22Rv1 (cell line): ENCODE measurements at regions not wholly inside any gene's neighbourhood (a gene's known extent, or its start where the extent isn't known, plus 50 kb on each side); places are given as distances from the start of the nearest gene placed in this dataset.

Source experiments
- H3K27ac ChIP-seq: fragments of 450-650 bp; 2 replicates; pipeline ENCODE4 v1.5.1; 2017
- ZFX ChIP-seq: fragments of 450-650 bp; IDR thresholded peaks from 2 replicates; pipeline ENCODE4 v1.6.1; 2017; ENCODE audit warnings: antibody characterized with exemption, borderline replicate concordance
- TF ChIP-seq, protein P1 (sequence below): fragments of 450-650 bp; IDR thresholded peaks from 2 replicates; pipeline ENCODE4 v1.5.1; 2017; ENCODE audit warnings: mild to moderate bottlenecking

DNA sequence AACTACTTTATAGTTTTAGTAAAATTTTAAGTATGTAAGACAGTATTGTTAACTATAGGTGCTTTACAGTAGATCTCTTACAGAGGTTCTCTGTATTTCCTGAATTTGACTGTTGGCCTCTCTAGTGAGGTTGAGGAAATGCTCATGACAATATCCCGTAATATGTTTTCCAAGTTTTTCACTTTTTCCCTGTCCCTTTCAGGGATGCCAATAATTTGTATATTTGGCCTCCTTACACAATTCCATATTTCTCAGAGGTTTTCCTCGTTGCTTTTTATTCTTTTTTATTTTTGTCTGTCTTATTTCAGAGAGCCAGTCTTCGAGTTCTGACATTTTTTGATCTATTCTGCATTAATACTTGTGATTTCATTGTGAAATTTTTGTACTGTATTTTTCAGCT, 233.7 kb upstream of the PDE3A start:
- TF ChIP-seq, protein P1, sequence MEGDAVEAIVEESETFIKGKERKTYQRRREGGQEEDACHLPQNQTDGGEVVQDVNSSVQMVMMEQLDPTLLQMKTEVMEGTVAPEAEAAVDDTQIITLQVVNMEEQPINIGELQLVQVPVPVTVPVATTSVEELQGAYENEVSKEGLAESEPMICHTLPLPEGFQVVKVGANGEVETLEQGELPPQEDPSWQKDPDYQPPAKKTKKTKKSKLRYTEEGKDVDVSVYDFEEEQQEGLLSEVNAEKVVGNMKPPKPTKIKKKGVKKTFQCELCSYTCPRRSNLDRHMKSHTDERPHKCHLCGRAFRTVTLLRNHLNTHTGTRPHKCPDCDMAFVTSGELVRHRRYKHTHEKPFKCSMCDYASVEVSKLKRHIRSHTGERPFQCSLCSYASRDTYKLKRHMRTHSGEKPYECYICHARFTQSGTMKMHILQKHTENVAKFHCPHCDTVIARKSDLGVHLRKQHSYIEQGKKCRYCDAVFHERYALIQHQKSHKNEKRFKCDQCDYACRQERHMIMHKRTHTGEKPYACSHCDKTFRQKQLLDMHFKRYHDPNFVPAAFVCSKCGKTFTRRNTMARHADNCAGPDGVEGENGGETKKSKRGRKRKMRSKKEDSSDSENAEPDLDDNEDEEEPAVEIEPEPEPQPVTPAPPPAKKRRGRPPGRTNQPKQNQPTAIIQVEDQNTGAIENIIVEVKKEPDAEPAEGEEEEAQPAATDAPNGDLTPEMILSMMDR = no peak
- no peak for TF ChIP-seq ZFX
- H3K27ac ChIP-seq = no peak overlapping the region

DNA sequence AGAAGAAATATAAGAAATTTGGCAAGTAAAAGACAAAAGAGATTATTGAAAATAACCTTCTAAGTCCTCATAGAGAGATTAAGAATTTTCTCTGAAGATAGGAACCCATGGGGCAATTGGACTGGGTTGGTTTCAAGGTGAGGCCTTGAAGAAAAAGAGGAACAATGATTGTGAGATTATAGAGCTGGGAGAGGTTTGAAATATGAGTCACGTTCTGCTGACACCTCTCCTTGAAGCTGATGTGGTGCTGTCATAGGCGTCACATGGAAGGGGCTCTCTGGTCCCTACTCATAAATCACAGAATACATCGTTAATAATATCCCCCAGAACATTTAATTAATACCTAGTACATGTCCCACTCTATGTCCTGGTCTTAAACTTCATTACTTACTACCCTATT, 227.6 kb upstream of the PDE3A start:
- H3K27ac ChIP-seq = no peak overlapping the region
- TF ChIP-seq, protein P1 = no peak
- TF ChIP-seq ZFX = no peak

DNA sequence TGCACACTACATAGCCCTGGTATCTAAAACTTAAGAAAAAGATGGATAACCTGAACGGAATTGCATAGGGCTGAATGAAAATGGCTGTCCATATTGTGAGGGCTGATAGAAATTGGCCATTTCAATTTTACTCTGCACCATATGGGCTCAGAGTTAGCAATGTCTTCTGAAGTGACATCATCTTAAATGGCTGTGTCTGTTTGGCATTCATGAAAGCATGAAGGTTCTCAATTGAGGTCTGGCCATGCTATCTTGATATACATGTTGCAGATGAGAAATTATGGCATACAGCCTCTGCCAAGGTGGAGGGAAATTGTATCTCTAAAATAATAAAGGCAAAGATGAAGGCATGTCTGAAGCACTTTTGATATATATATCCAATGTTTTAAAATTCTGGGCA, 226.0 kb upstream of the PDE3A start:
- H3K27ac ChIP-seq = no peak overlapping the region
- TF ChIP-seq, protein P1 = no peak
- no peak for TF ChIP-seq ZFX

DNA sequence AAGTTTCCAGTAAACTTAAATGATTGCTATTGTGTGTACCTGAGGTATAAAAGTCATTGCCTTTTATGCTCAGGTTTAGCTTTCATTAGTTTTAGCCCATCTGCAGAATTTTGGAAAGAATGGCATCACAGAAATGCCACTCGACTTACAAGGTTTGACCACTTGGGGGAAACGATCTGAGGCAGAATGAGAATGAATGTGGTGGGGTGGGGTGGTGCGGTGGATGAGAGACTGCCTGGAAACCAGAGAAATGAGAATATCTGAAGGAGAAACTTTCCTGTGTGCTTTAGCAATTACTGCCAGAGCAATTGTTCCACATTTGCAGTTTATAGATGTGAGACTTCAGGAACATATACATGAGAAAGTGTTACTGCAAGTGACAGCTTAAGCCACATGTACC, 225.4 kb upstream of the PDE3A start:
- TF ChIP-seq ZFX = no peak
- TF ChIP-seq, protein P1 = no peak
- no peak overlapping the region for H3K27ac ChIP-seq

DNA sequence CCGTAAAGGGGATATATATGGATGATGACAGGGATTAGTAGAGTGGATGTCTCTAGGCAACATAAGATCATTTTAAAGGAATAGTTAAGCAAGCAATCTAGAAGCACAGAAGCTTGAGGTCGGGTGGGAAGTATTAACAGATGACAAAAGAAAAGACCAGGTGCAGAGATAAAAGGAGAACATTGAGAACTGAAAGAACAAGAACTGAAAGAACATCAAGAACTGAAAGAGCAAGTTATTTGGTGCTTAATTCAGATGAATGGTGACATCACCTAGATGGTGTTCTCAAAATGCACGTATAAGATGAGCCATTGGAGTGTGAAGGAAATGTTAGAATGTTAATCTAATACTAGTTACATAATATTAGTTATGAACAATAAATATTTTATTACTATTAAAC, 224.0 kb upstream of the PDE3A start:
- H3K27ac ChIP-seq = no peak overlapping the region
- no peak for TF ChIP-seq ZFX
- TF ChIP-seq, protein P1 = no peak

DNA sequence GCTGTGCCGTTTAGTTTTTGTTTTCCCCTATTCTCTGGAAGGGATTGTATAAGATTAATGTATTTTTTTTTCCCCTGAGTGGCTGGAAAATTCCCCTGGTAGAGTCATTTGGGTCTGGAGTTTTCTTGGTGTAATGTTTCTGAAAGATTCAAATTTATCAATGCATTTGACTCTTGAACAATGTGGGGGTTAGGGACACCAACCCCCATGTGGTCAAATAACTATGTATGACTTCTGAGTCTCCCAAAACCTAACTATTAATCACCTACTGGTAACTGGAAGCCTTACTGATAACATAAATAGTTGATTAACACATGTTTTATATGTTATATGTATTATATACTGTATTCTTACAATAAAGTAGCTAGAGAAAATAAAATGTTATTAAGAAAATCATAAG, 220.1 kb upstream of the PDE3A start:
- TF ChIP-seq, protein P1 = no peak
- TF ChIP-seq ZFX = no peak
- no peak overlapping the region for H3K27ac ChIP-seq

DNA sequence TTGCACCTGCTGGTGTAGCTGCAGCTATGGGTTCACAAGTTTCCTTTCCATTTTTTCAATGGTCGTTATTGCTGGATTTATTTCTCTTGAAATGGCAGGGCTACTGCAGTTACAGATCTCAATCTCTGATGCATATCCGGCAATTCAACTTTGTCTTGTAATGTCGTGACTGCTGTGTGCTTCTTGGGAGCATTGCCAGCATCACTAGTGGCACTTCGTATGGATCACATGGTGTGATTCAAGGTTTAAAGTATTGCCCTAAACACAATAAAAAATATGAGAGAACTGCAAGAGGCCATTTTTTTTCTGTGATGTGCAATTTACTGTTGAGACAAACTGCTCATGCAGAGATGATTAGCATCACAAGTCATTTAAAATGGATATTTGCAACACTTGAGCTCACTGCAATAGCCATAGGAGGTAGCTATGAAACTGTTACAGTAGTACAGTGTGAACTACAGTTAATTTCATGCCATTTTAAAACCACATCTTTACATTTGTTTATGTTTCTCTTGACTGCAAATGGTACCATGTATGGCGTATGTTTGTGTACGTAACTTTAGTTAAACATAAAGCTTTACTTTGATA, 217.4 kb upstream of the PDE3A start:
- no peak overlapping the region for H3K27ac ChIP-seq
- no peak for TF ChIP-seq ZFX
- TF ChIP-seq, protein P1 = no peak
